A673 (cell line): ENCODE measurements at regions not wholly inside any gene's neighbourhood (a gene's known extent, or its start where the extent isn't known, plus 50 kb on each side); places are given as distances from the start of the nearest gene placed in this dataset.

Experiments
- BruUV-seq: library from RNA; stranded (reverse); fragments of 400-500 nt; replicated peaks from 2 replicates; lab custom pipeline; 2021; lab: Mats Ljungman, UMichigan
- CTCF ChIA-PET: fragments of 300-600 bp; sonication (Branson Sonifier 250); formaldehyde crosslinking; loops from one replicate; lab custom pipeline; 2022; ENCODE audit warnings: antibody characterized with exemption; lab: Charles Lee
- POLR2A ChIA-PET: fragments of 300-600 bp; sonication (Branson Sonifier 250); formaldehyde crosslinking; loops from one replicate; lab custom pipeline; 2022; ENCODE audit warnings: antibody characterized with exemption; ENCODE audit not compliant: low non-redundant PET; lab: Charles Lee
- DNase-seq: peaks from one replicate; pipeline ENCODE4 v3.0.0-alpha.2; 2015; ENCODE audit warnings: low spot score
- H3K27ac ChIP-seq: fragments of 200-600 bp; sonication (generic); 2 replicates; pipeline ENCODE4 v1.5.1; 2016; ENCODE audit warnings: mixed run types, low read depth, mild to moderate bottlenecking, mixed read lengths, antibody characterized with exemption, low read length; ENCODE audit not compliant: poor library complexity, severe bottlenecking
- H3K27me3 ChIP-seq: fragments of 200-600 bp; sonication (generic); replicated peaks from 2 replicates; pipeline ENCODE4 v1.6.1; 2017; ENCODE audit warnings: mixed run types, low read depth, mild to moderate bottlenecking, mixed read lengths, antibody characterized with exemption, low read length; ENCODE audit not compliant: insufficient read depth, poor library complexity
- H3K36me3 ChIP-seq: fragments of 200-600 bp; sonication (generic); 2 replicates; pipeline ENCODE4 v1.6.1; 2016; ENCODE audit warnings: mixed run types, mild to moderate bottlenecking, mixed read lengths, antibody characterized with exemption, low read length; ENCODE audit not compliant: insufficient read depth, poor library complexity, severe bottlenecking
- H3K4me1 ChIP-seq: fragments of 200-600 bp; sonication (generic); 2 replicates; pipeline ENCODE4 v1.6.1; 2017; ENCODE audit warnings: mixed run types, mild to moderate bottlenecking, mixed read lengths, antibody characterized with exemption, low read length; ENCODE audit not compliant: insufficient read depth, poor library complexity, severe bottlenecking
- H3K4me3 ChIP-seq: fragments of 200-600 bp; sonication (generic); 2 replicates; pipeline ENCODE4 v1.5.1; 2016; ENCODE audit warnings: low read depth, mixed run types, mild to moderate bottlenecking, mixed read lengths, low read length; ENCODE audit not compliant: poor library complexity, severe bottlenecking
- H3K9me3 ChIP-seq: fragments of 200-600 bp; sonication (generic); 2 replicates; pipeline ENCODE4 v1.6.1; 2016; ENCODE audit warnings: mixed run types, low read depth, mild to moderate bottlenecking, mixed read lengths, antibody characterized with exemption, low read length; ENCODE audit not compliant: poor library complexity, severe bottlenecking
- CTCF ChIP-seq: fragments of 300-800, 200-600 bp; sonication (generic); conservative IDR thresholded peaks from 2 replicates; pipeline ENCODE4 v1.5.1; 2017; ENCODE audit warnings: low read depth, mild to moderate bottlenecking, antibody characterized with exemption, low read length, moderate library complexity, mixed read lengths
- EZH2 ChIP-seq: fragments of 200-600 bp; sonication (generic); IDR thresholded peaks from 2 replicates; pipeline ENCODE4 v1.6.1; 2017; ENCODE audit warnings: borderline replicate concordance, low read depth, mild to moderate bottlenecking, mixed read lengths, antibody characterized with exemption, low read length; ENCODE audit not compliant: poor library complexity, severe bottlenecking
- intact Hi-C: fragments of 100-400 bp; cut with micrococcal nuclease; formaldehyde crosslinking; loops from one replicate; pipeline ENCODE4 v1.10.0; 2022; ENCODE audit not compliant: unreplicated experiment

- POLR2A ChIA-PET, result no interaction called here
These were observed 690.5 kb downstream of the ADCYAP1 start for GRCh38 chr18:1595195-1595594.

DNA sequence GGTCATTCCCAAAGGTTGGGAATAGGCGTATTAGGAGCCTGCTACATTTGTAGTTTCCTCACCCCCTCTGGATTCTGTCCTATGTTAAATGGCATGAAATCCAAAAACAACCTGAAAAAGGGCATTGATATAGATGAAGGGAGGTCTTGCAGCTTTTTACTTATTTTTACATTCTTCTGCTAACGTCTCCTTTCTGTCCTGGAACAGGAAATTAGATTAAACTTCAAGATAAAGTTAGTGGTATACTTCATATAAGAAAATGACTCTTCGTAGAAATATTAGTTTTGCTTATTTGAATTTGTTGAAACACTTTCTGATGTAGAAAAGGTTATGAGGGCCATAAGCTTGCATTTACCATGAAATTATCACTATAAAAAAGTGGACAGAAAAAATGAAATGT lies 694.5 kb downstream of the ADCYAP1 start:
- no peak overlapping the region for H3K27ac ChIP-seq
- H3K4me1 ChIP-seq, result no peaks in the 10 kb centered on the region
- DNase-seq, result no peak
- POLR2A ChIA-PET, result no interaction called here
- no peak for TF ChIP-seq EZH2
- no peak for TF ChIP-seq CTCF
- intact Hi-C loops, result no loop called here
- no peaks in the 10 kb centered on the region for H3K9me3 ChIP-seq
- CTCF ChIA-PET, result no interaction called here
- BruUV-seq, result no TSS peak
- H3K27me3 ChIP-seq, result no peaks in the 10 kb centered on the region
- no peak overlapping the region for H3K4me3 ChIP-seq
- H3K36me3 ChIP-seq, result no peaks in the 10 kb centered on the region

More at GRCh38 chr18:1595195-1595594, 690.5 kb downstream of the ADCYAP1 start:
- Histone ChIP-seq H3K4me3 (no peak overlapping the region), H3K9me3 (no peaks in the 10 kb centered on the region), H3K27ac (no peak overlapping the region), H3K36me3 (no peaks in the 10 kb centered on the region), H3K4me1 (no peaks in the 10 kb centered on the region), H3K27me3 (no peaks in the 10 kb centered on the region)
- DNase-seq, result no peak
- CTCF ChIA-PET, result no interaction called here
- intact Hi-C loops, result no loop called here
- no peak for TF ChIP-seq EZH2
- no peak for TF ChIP-seq CTCF
- BruUV-seq, result no TSS peak

GRCh38 chr18:1604751-1605150 lies 700.1 kb downstream of the ADCYAP1 start:
- H3K9me3 ChIP-seq, result no peaks in the 10 kb centered on the region
- peaks cover 4% of the 10 kb centered on the region for H3K27me3 ChIP-seq
- CTCF ChIA-PET, result no interaction called here
- H3K36me3 ChIP-seq, result no peaks in the 10 kb centered on the region
- H3K4me1 ChIP-seq, result no peaks in the 10 kb centered on the region
- TF ChIP-seq EZH2, result no peak
- no peak for TF ChIP-seq CTCF
- DNase-seq, result no peak
- POLR2A ChIA-PET, result no interaction called here
- intact Hi-C loops, result no loop called here
- H3K27ac ChIP-seq, result no peak overlapping the region
- H3K4me3 ChIP-seq, result no peak overlapping the region
- BruUV-seq, result no TSS peak
